NT2/D1 (cell line): ENCODE measurements at regions not wholly inside any gene's neighbourhood (a gene's known extent, or its start where the extent isn't known, plus 50 kb on each side); places are given as distances from the start of the nearest gene placed in this dataset.

Experiments used
- DNase-seq: peaks from one replicate; pipeline ENCODE4 v3.0.0-alpha.2; 2011; ENCODE audit warnings: low read depth, low spot score
- H3K27me3 ChIP-seq: 2 replicates; pipeline ENCODE4 v1.6.0; 2011; ENCODE audit warnings: mild to moderate bottlenecking; ENCODE audit not compliant: insufficient read length, insufficient read depth
- H3K36me3 ChIP-seq: 2 replicates; pipeline ENCODE4 v1.6.1; 2011; ENCODE audit warnings: mild to moderate bottlenecking, low read length, mixed read lengths; ENCODE audit not compliant: insufficient read depth, insufficient read length
- H3K4me1 ChIP-seq: 2 replicates; pipeline ENCODE4 v1.5.1; 2011; ENCODE audit not compliant: insufficient read depth, insufficient read length
- H3K4me3 ChIP-seq: 2 replicates; pipeline ENCODE4 v1.5.1; 2011; ENCODE audit warnings: low read depth; ENCODE audit not compliant: insufficient read length
- H3K9ac ChIP-seq: 2 replicates; pipeline ENCODE4 v1.6.0; 2011; ENCODE audit warnings: low read depth; ENCODE audit not compliant: insufficient read length
- H3K9me3 ChIP-seq: 2 replicates; pipeline ENCODE4 v1.5.1; 2011; ENCODE audit warnings: mild to moderate bottlenecking, low read length; ENCODE audit not compliant: insufficient read depth
- SUZ12 ChIP-seq: IDR thresholded peaks from 2 replicates; pipeline ENCODE4 v1.6.1; 2011; ENCODE audit not compliant: insufficient read length, insufficient read depth; ENCODE audit errors: extremely low read depth
- YY1 ChIP-seq: IDR thresholded peaks from 2 replicates; pipeline ENCODE4 v1.6.1; 2011; ENCODE audit not compliant: insufficient read length, insufficient read depth
- ZNF274 ChIP-seq: IDR thresholded peaks from 2 replicates; pipeline ENCODE4 v1.6.1; 2011; ENCODE audit warnings: mild to moderate bottlenecking, low read depth, low read length

DNA sequence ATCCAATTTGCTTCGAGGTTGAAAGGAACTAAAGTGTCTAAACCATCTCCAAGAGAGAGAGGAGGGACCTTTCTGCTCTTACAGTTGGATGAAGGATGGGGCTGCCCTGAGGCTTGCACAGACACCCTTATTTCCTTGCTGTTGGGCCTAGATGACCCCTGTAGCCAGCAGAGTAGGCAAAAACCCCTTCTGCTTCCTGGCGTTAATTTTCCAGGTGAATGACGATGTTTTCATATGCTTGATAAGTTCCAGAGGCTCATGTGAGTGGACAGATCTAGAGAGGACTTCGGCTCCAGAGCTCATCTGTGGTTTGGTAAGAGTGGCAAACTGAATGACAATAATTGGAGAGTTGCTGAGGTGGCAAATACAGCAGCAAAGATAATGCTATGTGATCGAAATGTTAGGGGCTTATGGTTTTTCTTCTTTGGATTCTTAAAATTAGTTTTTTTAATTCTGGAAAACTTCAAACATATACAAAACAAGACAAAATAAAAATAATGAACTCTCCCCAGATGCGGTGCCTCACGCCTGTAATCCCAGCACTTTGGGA lies 98.6 kb upstream of the MAP4K3 start:
- TF ChIP-seq YY1 (no peak), ZNF274 (no peak), SUZ12 (no peak)
- Histone ChIP-seq H3K4me3 (no peak overlapping the region), H3K4me1 (no peaks in the 10 kb centered on the region), H3K9ac (no peak overlapping the region), H3K36me3 (no peaks in the 10 kb centered on the region), H3K27me3 (no peaks in the 10 kb centered on the region), H3K9me3 (peaks cover 9% of the 10 kb centered on the region; the same call in 1 of the 2 replicates)
- DNase-seq: no peak

GRCh38 chr2:39537150-39537549 lies 100.1 kb upstream of the MAP4K3 start:
- H3K27me3 ChIP-seq: no peaks in the 10 kb centered on the region
- no peaks in the 10 kb centered on the region for H3K4me1 ChIP-seq
- no peak for DNase-seq
- H3K9ac ChIP-seq: no peak overlapping the region
- no peak overlapping the region for H3K4me3 ChIP-seq
- no peaks in the 10 kb centered on the region for H3K36me3 ChIP-seq
- TF ChIP-seq YY1 (no peak), ZNF274 (no peak), SUZ12 (no peak)
- H3K9me3 ChIP-seq: peaks cover 9% of the 10 kb centered on the region; the same call in 1 of the 2 replicates

GRCh38 chr2:39538718-39539117 lies 101.6 kb upstream of the MAP4K3 start:
- no peaks in the 10 kb centered on the region for H3K36me3 ChIP-seq
- DNase-seq: no peak
- H3K27me3 ChIP-seq: no peaks in the 10 kb centered on the region
- no peaks in the 10 kb centered on the region for H3K9me3 ChIP-seq
- no peak overlapping the region for H3K4me3 ChIP-seq
- H3K9ac ChIP-seq: no peak overlapping the region
- TF ChIP-seq ZNF274 (no peak), SUZ12 (no peak), YY1 (no peak)
- H3K4me1 ChIP-seq: no peaks in the 10 kb centered on the region

- no peak overlapping the region for H3K9ac ChIP-seq
- DNase-seq: no peak
- no peak overlapping the region for H3K4me3 ChIP-seq
- no peaks in the 10 kb centered on the region for H3K4me1 ChIP-seq
- TF ChIP-seq SUZ12 (no peak), ZNF274 (no peak), YY1 (no peak)
- H3K36me3 ChIP-seq: no peaks in the 10 kb centered on the region
- H3K9me3 ChIP-seq: no peaks in the 10 kb centered on the region
- H3K27me3 ChIP-seq: no peaks in the 10 kb centered on the region
These were observed 103.3 kb upstream of the MAP4K3 start for GRCh38 chr2:39540414-39540813.

GRCh38 chr2:39541011-39541930 lies 104.2 kb upstream of the MAP4K3 start:
- no peak for DNase-seq
- H3K9me3 ChIP-seq: no peaks in the 10 kb centered on the region
- no peak for TF ChIP-seq ZNF274
- TF ChIP-seq SUZ12: no peak
- TF ChIP-seq YY1: no peak
- no peaks in the 10 kb centered on the region for H3K4me1 ChIP-seq
- no peaks in the 10 kb centered on the region for H3K27me3 ChIP-seq
- no peak overlapping the region for H3K4me3 ChIP-seq
- no peak overlapping the region for H3K9ac ChIP-seq
- H3K36me3 ChIP-seq: no peaks in the 10 kb centered on the region

DNA sequence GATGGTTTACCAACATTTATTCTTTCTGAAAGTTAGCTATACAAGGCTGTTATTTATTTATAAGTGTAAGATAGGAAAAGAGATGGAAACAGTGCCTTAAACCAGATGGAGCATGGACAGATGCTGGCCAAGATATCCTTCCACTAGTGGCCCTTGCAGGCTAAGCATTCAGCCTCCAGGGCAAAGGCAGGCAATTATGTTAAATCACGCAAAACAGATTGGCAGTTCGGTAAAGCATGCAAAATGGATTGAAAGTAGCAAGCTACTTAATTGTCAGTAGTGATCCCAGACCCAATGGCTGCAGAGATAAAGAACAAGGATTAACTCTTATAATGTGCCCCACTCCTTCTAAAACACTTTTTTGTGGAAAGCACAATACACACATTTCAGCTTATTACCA lies 105.4 kb upstream of the MAP4K3 start:
- Histone ChIP-seq H3K4me1 (no peaks in the 10 kb centered on the region), H3K4me3 (no peak overlapping the region), H3K9me3 (no peaks in the 10 kb centered on the region), H3K36me3 (no peaks in the 10 kb centered on the region), H3K27me3 (no peaks in the 10 kb centered on the region), H3K9ac (no peak overlapping the region)
- no peak for DNase-seq
- TF ChIP-seq ZNF274 (no peak), SUZ12 (no peak), YY1 (no peak)

- DNase-seq: no peak
- no peak overlapping the region for H3K9ac ChIP-seq
- H3K36me3 ChIP-seq: no peaks in the 10 kb centered on the region
- no peaks in the 10 kb centered on the region for H3K4me1 ChIP-seq
- H3K27me3 ChIP-seq: no peaks in the 10 kb centered on the region
- H3K9me3 ChIP-seq: no peaks in the 10 kb centered on the region
- H3K4me3 ChIP-seq: no peak overlapping the region
- TF ChIP-seq ZNF274: no peak
- no peak for TF ChIP-seq YY1
- no peak for TF ChIP-seq SUZ12
These were observed 108.9 kb upstream of the MAP4K3 start for GRCh38 chr2:39545957-39546356.
